ENCODE measurements at regions not wholly inside any gene's neighbourhood (a gene's known extent, or its start where the extent isn't known, plus 50 kb on each side); places are given as distances from the start of the nearest gene placed in this dataset.
"Not testable (repeated sequence)": the region's sequence is repeated elsewhere in the genome, so short reads cannot be mapped to it uniquely, and the experiment has no call there.

- H3K36me3 Mint-ChIP-seq, H3K9me3 Mint-ChIP-seq, H3K4me3 Mint-ChIP-seq, H3K27me3 Mint-ChIP-seq, H3K4me1 Mint-ChIP-seq, H3K27ac Mint-ChIP-seq: not testable (repeated sequence)
Observed at GRCh38 chr5:3445517-3445916, 150.1 kb upstream of the IRX1 start.

DNA sequence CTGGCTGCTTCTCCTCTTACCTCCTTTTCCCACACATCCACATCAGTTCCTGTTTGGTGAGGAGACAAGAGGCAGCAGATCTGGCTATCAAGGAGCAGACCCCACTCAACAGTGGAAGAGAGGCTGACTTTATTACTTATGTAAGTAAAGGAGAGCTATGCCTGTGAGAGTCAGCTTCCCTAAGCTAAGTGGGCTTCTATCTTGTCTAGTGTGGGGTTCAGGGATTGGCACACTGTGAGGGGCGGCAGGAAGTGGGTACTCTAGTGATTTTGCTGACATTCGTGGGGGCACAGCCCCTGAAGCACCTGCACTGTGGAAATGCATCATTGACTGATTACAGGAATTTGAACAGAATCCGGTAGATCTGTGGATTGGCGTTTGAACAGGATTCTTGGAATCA is 163.5 kb upstream of the IRX1 start:
- Mint-ChIP-seq H3K9me3 (no peaks in the 10 kb centered on the region), H3K27ac (no peak overlapping the region), H3K4me1 (no peaks in the 10 kb centered on the region), H3K36me3 (no peaks in the 10 kb centered on the region), H3K4me3 (no peak overlapping the region), H3K27me3 (peaks cover 3% of the 10 kb centered on the region)

DNA sequence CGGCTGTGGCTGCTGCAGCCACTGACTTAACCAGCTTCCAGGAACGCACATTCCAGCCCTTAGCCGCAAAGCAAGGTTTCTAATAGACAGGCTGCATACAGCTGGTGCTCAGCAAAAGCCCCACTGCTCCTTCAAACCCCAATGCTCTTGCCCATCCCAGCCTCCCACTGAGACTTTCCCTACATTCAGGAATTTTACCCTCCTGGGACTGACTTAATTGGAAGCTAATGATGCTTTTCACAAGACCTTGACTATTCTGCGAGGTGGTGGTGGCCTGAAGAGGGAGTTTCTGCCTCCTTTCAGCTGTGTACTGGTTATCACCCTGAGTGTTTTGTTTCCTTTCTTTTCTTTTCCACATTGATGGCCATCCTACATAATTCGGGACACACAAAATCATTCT is 164.9 kb upstream of the IRX1 start:
- peaks cover 3% of the 10 kb centered on the region for H3K27me3 Mint-ChIP-seq
- no peaks in the 10 kb centered on the region for H3K9me3 Mint-ChIP-seq
- no peaks in the 10 kb centered on the region for H3K36me3 Mint-ChIP-seq

GRCh38 chr5:3429962-3430361 is 165.7 kb upstream of the IRX1 start:
- Mint-ChIP-seq H3K4me3 (no peak overlapping the region), H3K27me3 (peaks cover 3% of the 10 kb centered on the region), H3K4me1 (no peaks in the 10 kb centered on the region), H3K36me3 (no peaks in the 10 kb centered on the region), H3K27ac (no peak overlapping the region), H3K9me3 (no peaks in the 10 kb centered on the region)

More for the DNA sequence above, 164.9 kb upstream of the IRX1 start:
- H3K4me3 Mint-ChIP-seq = no peak overlapping the region
- H3K27ac Mint-ChIP-seq = no peak overlapping the region
- no peaks in the 10 kb centered on the region for H3K4me1 Mint-ChIP-seq

DNA sequence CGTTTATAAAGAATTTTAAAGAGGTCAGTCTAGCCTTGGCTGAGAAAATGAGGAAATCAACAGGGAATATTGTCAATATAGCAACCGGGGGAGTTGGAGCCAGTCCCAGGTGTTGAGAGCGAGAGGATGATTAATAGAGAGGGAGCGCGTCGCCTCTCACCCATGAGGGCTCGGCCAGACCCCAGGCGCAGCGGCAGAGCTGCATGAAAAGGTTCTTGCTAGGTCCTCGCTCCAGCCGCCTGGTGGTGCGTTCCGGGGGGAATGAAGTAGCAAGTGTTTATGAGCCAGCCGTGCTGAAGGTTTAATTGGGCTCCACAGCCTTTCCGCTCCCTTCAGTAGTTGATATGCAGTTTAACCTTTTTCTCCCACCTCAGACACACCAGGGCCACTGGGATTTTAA is 167.3 kb upstream of the IRX1 start:
- H3K36me3 Mint-ChIP-seq = no peaks in the 10 kb centered on the region
- no peaks in the 10 kb centered on the region for H3K9me3 Mint-ChIP-seq
- H3K27ac Mint-ChIP-seq = no peak overlapping the region
- peaks cover 1% of the 10 kb centered on the region for H3K27me3 Mint-ChIP-seq
- no peaks in the 10 kb centered on the region for H3K4me1 Mint-ChIP-seq
- H3K4me3 Mint-ChIP-seq = no peak overlapping the region

- H3K4me1 Mint-ChIP-seq = no peaks in the 10 kb centered on the region
- no peak overlapping the region for H3K4me3 Mint-ChIP-seq
- no peak overlapping the region for H3K27ac Mint-ChIP-seq
- H3K36me3 Mint-ChIP-seq = no peaks in the 10 kb centered on the region
- H3K9me3 Mint-ChIP-seq = no peaks in the 10 kb centered on the region
- peaks cover 1% of the 10 kb centered on the region for H3K27me3 Mint-ChIP-seq
Observed at GRCh38 chr5:3424946-3425345, 170.7 kb upstream of the IRX1 start.

- no peak overlapping the region for H3K4me3 Mint-ChIP-seq
Observed at GRCh38 chr5:3417376-3417943, 178.2 kb upstream of the IRX1 start.

DNA sequence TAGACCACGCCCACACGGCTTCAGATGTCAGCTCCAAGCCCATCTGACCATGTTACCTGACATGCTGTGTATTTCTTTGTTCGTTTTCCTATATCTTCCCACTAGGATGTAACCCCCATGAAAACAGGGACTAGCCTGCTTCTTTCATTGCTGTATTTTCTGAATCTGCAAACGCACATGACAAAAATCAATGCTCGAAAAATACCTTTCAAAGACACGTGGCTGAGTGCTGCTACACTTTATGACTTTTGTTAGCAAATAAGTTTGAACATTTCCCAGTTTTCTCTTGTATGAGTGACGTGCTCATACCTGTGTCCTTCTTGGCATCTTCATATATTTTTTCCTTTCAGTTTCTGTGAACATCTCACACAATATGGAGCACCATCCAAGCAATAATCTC is 181.3 kb upstream of the IRX1 start:
- Mint-ChIP-seq H3K4me3 (no peak overlapping the region), H3K36me3 (no peaks in the 10 kb centered on the region), H3K27ac (no peak overlapping the region), H3K9me3 (peaks cover 16% of the 10 kb centered on the region), H3K27me3 (peaks cover 1% of the 10 kb centered on the region), H3K4me1 (no peaks in the 10 kb centered on the region)

More at GRCh38 chr5:3417376-3417943, 178.2 kb upstream of the IRX1 start:
- no peaks in the 10 kb centered on the region for H3K36me3 Mint-ChIP-seq
- H3K4me1 Mint-ChIP-seq = no peaks in the 10 kb centered on the region
- peaks cover 5% of the 10 kb centered on the region for H3K9me3 Mint-ChIP-seq
- no peaks in the 10 kb centered on the region for H3K27me3 Mint-ChIP-seq
- no peak overlapping the region for H3K27ac Mint-ChIP-seq

GRCh38 chr5:3412146-3412545 is 183.5 kb upstream of the IRX1 start:
- Mint-ChIP-seq H3K4me3 (peak overlapping the region; percentile 5), H3K9me3 (peaks cover 16% of the 10 kb centered on the region), H3K36me3 (no peaks in the 10 kb centered on the region), H3K4me1 (no peaks in the 10 kb centered on the region), H3K27ac (no peak overlapping the region), H3K27me3 (peaks cover 1% of the 10 kb centered on the region)

DNA sequence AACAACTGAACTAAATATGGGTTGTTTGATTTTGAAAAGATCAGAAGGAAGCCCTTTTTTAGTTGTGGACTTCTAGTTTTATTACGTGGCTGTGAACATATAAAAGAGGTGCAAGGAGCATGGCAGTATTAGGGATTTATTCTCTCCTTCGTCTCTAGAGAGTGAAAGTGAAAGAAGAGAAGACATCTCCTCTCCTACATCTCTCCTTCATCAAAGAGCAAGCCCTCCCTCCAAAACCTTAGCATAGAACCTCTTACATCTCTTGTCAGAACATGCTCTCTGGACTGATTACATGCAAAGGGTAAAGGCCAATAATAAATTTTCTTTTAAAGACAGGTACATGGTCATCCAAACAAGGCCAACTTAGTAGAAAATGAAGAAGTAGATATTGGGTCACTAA is 184.3 kb upstream of the IRX1 start:
- Mint-ChIP-seq H3K27ac (no peak overlapping the region), H3K27me3 (peaks cover 1% of the 10 kb centered on the region), H3K36me3 (no peaks in the 10 kb centered on the region), H3K4me3 (no peak overlapping the region), H3K9me3 (peaks cover 16% of the 10 kb centered on the region), H3K4me1 (no peaks in the 10 kb centered on the region)

GRCh38 chr5:3401635-3402034 is 194.0 kb upstream of the IRX1 start:
- no peaks in the 10 kb centered on the region for H3K36me3 Mint-ChIP-seq
- no peaks in the 10 kb centered on the region for H3K4me1 Mint-ChIP-seq
- H3K4me3 Mint-ChIP-seq = no peak overlapping the region
- peaks cover 11% of the 10 kb centered on the region for H3K9me3 Mint-ChIP-seq
- H3K27ac Mint-ChIP-seq = no peak overlapping the region
- no peaks in the 10 kb centered on the region for H3K27me3 Mint-ChIP-seq

- no peak overlapping the region for H3K27ac Mint-ChIP-seq
- no peaks in the 10 kb centered on the region for H3K27me3 Mint-ChIP-seq
- H3K36me3 Mint-ChIP-seq = no peaks in the 10 kb centered on the region
- H3K4me1 Mint-ChIP-seq = no peaks in the 10 kb centered on the region
- H3K4me3 Mint-ChIP-seq = no peak overlapping the region
- H3K9me3 Mint-ChIP-seq = peaks cover 11% of the 10 kb centered on the region
Observed at GRCh38 chr5:3400659-3401058, 195.0 kb upstream of the IRX1 start.

- Mint-ChIP-seq H3K27ac (no peak overlapping the region), H3K9me3 (peaks cover 10% of the 10 kb centered on the region), H3K36me3 (no peaks in the 10 kb centered on the region), H3K4me3 (no peak overlapping the region), H3K27me3 (no peaks in the 10 kb centered on the region), H3K4me1 (no peaks in the 10 kb centered on the region)
Observed at GRCh38 chr5:3394891-3395599, 200.6 kb upstream of the IRX1 start.

DNA sequence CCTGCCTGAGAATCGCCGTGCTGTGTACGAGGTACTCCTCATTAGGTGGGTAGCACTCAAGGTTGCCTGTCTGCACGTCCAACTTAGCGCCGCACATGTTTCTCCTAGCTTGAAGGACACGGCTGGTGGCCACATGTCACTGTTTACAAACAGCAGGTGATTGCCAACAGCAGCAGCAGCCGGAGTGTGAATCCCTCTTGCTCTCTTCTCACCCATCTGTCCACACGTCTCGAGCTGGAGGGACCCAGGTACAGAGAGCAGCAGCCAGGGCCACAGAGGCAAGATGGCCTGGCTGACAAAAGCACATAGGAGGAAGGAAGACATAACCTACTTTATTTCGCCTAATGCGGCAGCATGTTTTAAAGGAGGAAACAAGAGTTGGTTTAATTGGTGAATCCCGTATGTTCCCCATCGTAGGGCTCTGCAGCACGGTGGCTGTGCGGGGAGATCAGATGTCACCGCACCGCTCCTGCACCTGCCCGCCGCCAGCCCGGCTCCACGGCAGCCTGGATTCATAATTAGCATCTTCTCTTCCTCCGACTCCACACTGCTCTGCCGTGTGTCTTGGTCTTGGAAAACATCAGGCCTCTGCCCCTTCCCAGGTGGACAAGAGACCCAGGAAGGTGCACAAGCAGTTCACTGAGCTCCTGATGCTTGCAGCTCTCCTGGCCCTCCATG is 201.6 kb upstream of the IRX1 start:
- Mint-ChIP-seq H3K27ac (no peak overlapping the region), H3K4me1 (no peaks in the 10 kb centered on the region), H3K9me3 (no peaks in the 10 kb centered on the region), H3K27me3 (no peaks in the 10 kb centered on the region), H3K4me3 (no peak overlapping the region), H3K36me3 (no peaks in the 10 kb centered on the region)

DNA sequence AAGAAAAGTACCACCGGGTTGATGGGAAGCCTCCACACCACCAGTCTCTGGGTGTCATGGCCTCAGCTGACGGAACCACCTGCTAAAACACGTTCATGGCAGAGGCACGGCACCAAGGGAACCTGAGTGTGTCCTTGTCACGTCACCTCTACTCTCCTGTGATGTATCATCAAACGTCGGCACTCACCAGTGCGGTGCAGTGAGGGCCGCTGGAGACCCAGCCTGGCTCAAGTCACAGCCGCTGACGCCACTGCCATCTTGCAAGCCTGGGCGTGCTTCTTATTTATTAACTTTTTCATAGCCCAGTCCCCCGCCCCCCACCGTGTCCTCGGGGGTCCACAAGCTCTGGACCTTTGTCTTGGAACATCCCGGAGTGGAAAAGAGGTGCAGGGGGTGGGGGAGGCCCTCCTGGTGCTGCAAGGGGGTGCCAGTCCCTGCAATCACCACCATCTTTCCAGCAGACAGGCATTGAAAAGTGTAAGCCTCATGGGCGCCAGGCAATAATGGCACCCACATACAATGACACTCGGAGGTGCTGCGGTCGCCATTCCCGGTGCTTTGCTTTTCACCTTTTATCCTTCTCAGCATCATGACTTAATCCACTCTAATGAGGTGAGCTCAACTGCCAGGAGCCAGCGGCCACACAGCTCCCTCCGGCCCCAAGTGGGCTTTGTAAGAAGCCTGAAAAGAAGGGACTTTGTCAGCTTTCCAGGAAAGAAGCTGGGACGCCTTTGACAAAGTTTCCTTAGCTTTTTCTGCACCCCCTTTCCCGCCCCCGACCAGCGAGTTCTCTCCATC is 202.3 kb upstream of the IRX1 start:
- H3K4me3 Mint-ChIP-seq = no peak overlapping the region

More for the DNA sequence above, 202.3 kb upstream of the IRX1 start:
- Mint-ChIP-seq H3K27ac (no peak overlapping the region), H3K27me3 (no peaks in the 10 kb centered on the region), H3K4me1 (no peaks in the 10 kb centered on the region), H3K36me3 (no peaks in the 10 kb centered on the region), H3K9me3 (no peaks in the 10 kb centered on the region)

Data from activated naive CD4-positive, alpha-beta T cell treated with anti-CD3 and anti-CD28 coated beads, Interleukin-2, amount 50 U/mL, for 24 hours (primary cell).